GM19025 (cell line): ENCODE measurements at regions not wholly inside any gene's neighbourhood (a gene's known extent, or its start where the extent isn't known, plus 50 kb on each side); places are given as distances from the start of the nearest gene placed in this dataset.

ENCODE experiments used
- ATAC-seq: cut with Tn5 transposase; IDR thresholded peaks from one replicate; pipeline ENCODE4 v1.9.1; 2021; ENCODE audit warnings: mild to moderate bottlenecking, low read depth, moderate library complexity; ENCODE audit not compliant: unreplicated experiment

- ATAC-seq: no peak
These were observed 63.2 kb upstream of the CCDC190 start for GRCh38 chr1:162924179-162924578.

GRCh38 chr1:162922201-162922600 lies 61.2 kb upstream of the CCDC190 start:
- no peak for ATAC-seq

- ATAC-seq: no peak
These were observed 60.3 kb upstream of the CCDC190 start for GRCh38 chr1:162921311-162921710.

- ATAC-seq: no peak
These were observed 58.1 kb upstream of the CCDC190 start for GRCh38 chr1:162919034-162919433.

GRCh38 chr1:162918151-162918754 lies 57.3 kb upstream of the CCDC190 start:
- no peak for ATAC-seq

GRCh38 chr1:162916821-162917613 lies 56.0 kb upstream of the CCDC190 start:
- no peak for ATAC-seq

- no peak for ATAC-seq
These were observed 55.4 kb upstream of the CCDC190 start for GRCh38 chr1:162916407-162916806.

GRCh38 chr1:162914601-162915000 lies 53.6 kb upstream of the CCDC190 start:
- no peak for ATAC-seq

- ATAC-seq: no peak
These were observed 52.4 kb upstream of the CCDC190 start for GRCh38 chr1:162913345-162913744.

- no peak for ATAC-seq
These were observed 51.2 kb upstream of the CCDC190 start for GRCh38 chr1:162912061-162912667.
